Keratinocyte (primary cell): ENCODE measurements at regions not wholly inside any gene's neighbourhood (a gene's known extent, or its start where the extent isn't known, plus 50 kb on each side); places are given as distances from the start of the nearest gene placed in this dataset.

Experiments used
- DNase-seq: peaks from one replicate; pipeline ENCODE4 v3.0.0-alpha.2; 2011; ENCODE audit warnings: low read depth, missing footprints, low spot score
- FAIRE-seq: peaks from 2 replicates; lab custom pipeline; 2011; peaks lifted over from hg19 to GRCh38; lab: Jason Lieb, UNC
- H2AFZ ChIP-seq: 2 replicates; pipeline ENCODE4 v1.6.0; 2012; ENCODE audit warnings: low read length, control low read depth, inconsistent platforms; ENCODE audit not compliant: control insufficient read depth
- H3K27ac ChIP-seq: 2 replicates; pipeline ENCODE4 v1.5.1; 2011; ENCODE audit warnings: low read length; ENCODE audit not compliant: control insufficient read depth, insufficient read depth
- H3K27me3 ChIP-seq: 3 replicates; pipeline ENCODE4 v1.6.0; 2011; ENCODE audit warnings: low read length; ENCODE audit not compliant: control insufficient read depth, insufficient read depth; ENCODE audit errors: extremely low read depth
- H3K36me3 ChIP-seq, 2 experiments: 2 replicates in 1 of 2; 3 replicates in 1 of 2; pipeline ENCODE4 v1.5.1; 2011; ENCODE audit warnings: low read length in 2 of 2, mild to moderate bottlenecking in 1 of 2; ENCODE audit not compliant: control insufficient read depth in 2 of 2, insufficient read depth in 2 of 2; ENCODE audit errors: extremely low read depth in 1 of 2
- H3K4me1 ChIP-seq: 3 replicates; pipeline ENCODE4 v1.5.1; 2011; ENCODE audit warnings: low read length; ENCODE audit not compliant: control insufficient read depth, insufficient read depth; ENCODE audit errors: extremely low read depth
- H3K4me2 ChIP-seq: 3 replicates; pipeline ENCODE4 v1.6.0; 2011; ENCODE audit warnings: low read depth, low read length; ENCODE audit not compliant: control insufficient read depth, insufficient read depth; ENCODE audit errors: extremely low read depth
- H3K4me3 ChIP-seq, 3 experiments: fragments of 200-600 bp in 1 of 3; sonication (generic) in 1 of 3; 2 replicates in 2 of 3; 3 replicates in 1 of 3; pipeline ENCODE4 v1.5.1; 2011 to 2016; ENCODE audit warnings: low read length in 3 of 3, mild to moderate bottlenecking in 3 of 3, control low read depth in 2 of 3, inconsistent platforms in 1 of 3, low read depth in 1 of 3, mixed read lengths in 1 of 3, mixed run types in 1 of 3, moderate library complexity in 1 of 3; ENCODE audit not compliant: control insufficient read depth in 2 of 3, insufficient read depth in 2 of 3; ENCODE audit errors: extremely low read depth in 1 of 3
- H3K79me2 ChIP-seq: 2 replicates; pipeline ENCODE4 v1.6.0; 2012; ENCODE audit warnings: low read length; ENCODE audit not compliant: control insufficient read depth, insufficient read depth
- H3K9ac ChIP-seq: 3 replicates; pipeline ENCODE4 v1.6.0; 2011; ENCODE audit warnings: low read length; ENCODE audit not compliant: control insufficient read depth, insufficient read depth; ENCODE audit errors: extremely low read depth
- H3K9me1 ChIP-seq: 3 replicates; pipeline ENCODE4 v1.6.0; 2011; ENCODE audit warnings: low read length; ENCODE audit not compliant: control insufficient read depth, insufficient read depth; ENCODE audit errors: extremely low read depth
- H3K9me3 ChIP-seq: 2 replicates; pipeline ENCODE4 v1.5.1; 2012; ENCODE audit warnings: low read depth, low read length; ENCODE audit not compliant: control insufficient read depth
- H4K20me1 ChIP-seq: 3 replicates; pipeline ENCODE4 v1.6.0; 2011; ENCODE audit warnings: low read length; ENCODE audit not compliant: control insufficient read depth, insufficient read depth; ENCODE audit errors: extremely low read depth
- EZH2 ChIP-seq: IDR thresholded peaks from one replicate; pipeline ENCODE4 v1.6.1; 2012; ENCODE audit warnings: inconsistent platforms, mild to moderate bottlenecking, low read length, moderate library complexity
- dilution Hi-C: fragments of 300-500 bp; cut with MboI; formaldehyde crosslinking; loops from one replicate; pipeline ENCODE4 v1.7.0; 2020; ENCODE audit warnings: low sequenced_read_pairs; ENCODE audit not compliant: extremely low pct_ligation_motif_present
- TF ChIP-seq, protein P1 (sequence below), 3 experiments: IDR thresholded peaks in 1 of 3; conservative IDR thresholded peaks in 1 of 3; optimal IDR thresholded peaks in 1 of 3; 2 replicates in 2 of 3; 3 replicates in 1 of 3; pipeline versions ENCODE3 to v1.5.1; 2011; ENCODE audit warnings: low read length in 3 of 3, mild to moderate bottlenecking in 3 of 3, moderate library complexity in 2 of 3, control low read depth in 1 of 3, inconsistent platforms in 1 of 3; ENCODE audit not compliant: insufficient read depth in 2 of 3; ENCODE audit errors: extremely low read depth in 1 of 3

DNA sequence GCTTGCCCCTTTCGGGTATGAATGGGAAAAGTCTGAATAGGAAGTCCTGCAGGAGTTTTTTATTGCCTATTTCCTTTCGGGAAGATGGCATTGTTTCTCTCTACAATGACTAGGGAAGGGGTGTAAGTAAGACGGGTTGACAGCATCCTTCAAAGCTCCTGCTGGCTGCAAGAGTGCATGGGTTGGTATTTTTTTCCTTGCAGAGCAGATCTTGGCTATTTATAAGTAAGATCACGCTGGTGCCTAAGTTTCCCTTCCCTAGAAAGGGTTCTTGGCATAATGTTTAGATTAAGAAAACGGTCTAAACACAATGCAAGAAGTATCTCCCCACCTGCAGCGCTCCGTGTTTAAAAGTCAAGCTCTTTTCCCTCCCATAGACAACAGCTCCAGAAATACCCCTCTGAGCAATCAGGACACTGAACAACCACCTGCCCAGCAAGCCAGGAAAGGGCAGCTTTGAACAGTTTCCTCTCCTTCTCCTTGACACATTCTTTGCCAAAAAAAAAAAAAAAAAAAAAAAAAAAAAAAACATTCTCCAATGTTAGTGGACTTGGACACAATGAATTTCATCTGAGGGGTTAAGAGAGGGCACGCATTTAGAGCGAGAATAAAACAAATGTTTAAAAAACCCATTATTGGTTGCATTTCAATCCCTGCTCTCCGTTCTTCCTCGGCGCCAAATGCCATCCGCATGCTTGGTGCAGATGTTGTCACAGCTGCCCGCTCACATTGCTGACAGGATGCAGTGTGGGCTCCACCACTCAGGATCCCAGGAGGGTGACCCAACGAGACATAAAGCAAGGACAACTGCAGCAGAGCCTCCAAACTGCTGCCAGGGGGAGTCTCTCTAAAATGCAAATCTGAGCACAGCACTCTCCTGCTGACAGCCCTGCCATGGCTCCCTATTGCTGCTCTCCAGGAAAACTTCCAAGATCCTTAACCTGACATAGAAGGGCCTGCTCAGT lies 427.4 kb upstream of the MGMT start:
- Histone ChIP-seq H3K4me3 (no peak overlapping the region), H2AFZ (no peak overlapping the region), H3K27ac (no peak overlapping the region), H4K20me1 (no peaks in the 10 kb centered on the region), H3K9ac (no peak overlapping the region), H3K9me3 (no peaks in the 10 kb centered on the region), H3K9me1 (no peaks in the 10 kb centered on the region), H3K4me2 (no peak overlapping the region), H3K36me3 (no peaks in the 10 kb centered on the region), H3K4me1 (peaks cover 3% of the 10 kb centered on the region), H3K27me3 (no peaks in the 10 kb centered on the region), H3K79me2 (no peaks in the 10 kb centered on the region)
- TF ChIP-seq, protein P1, sequence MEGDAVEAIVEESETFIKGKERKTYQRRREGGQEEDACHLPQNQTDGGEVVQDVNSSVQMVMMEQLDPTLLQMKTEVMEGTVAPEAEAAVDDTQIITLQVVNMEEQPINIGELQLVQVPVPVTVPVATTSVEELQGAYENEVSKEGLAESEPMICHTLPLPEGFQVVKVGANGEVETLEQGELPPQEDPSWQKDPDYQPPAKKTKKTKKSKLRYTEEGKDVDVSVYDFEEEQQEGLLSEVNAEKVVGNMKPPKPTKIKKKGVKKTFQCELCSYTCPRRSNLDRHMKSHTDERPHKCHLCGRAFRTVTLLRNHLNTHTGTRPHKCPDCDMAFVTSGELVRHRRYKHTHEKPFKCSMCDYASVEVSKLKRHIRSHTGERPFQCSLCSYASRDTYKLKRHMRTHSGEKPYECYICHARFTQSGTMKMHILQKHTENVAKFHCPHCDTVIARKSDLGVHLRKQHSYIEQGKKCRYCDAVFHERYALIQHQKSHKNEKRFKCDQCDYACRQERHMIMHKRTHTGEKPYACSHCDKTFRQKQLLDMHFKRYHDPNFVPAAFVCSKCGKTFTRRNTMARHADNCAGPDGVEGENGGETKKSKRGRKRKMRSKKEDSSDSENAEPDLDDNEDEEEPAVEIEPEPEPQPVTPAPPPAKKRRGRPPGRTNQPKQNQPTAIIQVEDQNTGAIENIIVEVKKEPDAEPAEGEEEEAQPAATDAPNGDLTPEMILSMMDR (optimal IDR thresholded peaks at IDR 0.05 in 1 of 3, IDR thresholded peaks at IDR 0.05 in 1 of 3, conservative IDR thresholded peaks at IDR 0.05 in 1 of 3; ENCODE audit: extremely low read depth in 1 of 3, insufficient read depth in 2 of 3, low read length in 3 of 3), result no peak
- no peak for TF ChIP-seq EZH2
- dilution Hi-C loops, result no loop called here
- DNase-seq, result no peak
- no peak for FAIRE-seq

- H4K20me1 ChIP-seq, result no peaks in the 10 kb centered on the region
- no peaks in the 10 kb centered on the region for H3K9me1 ChIP-seq
- TF ChIP-seq EZH2, result no peak
- TF ChIP-seq, protein P1 (optimal IDR thresholded peaks at IDR 0.05 in 1 of 3, IDR thresholded peaks at IDR 0.05 in 1 of 3, conservative IDR thresholded peaks at IDR 0.05 in 1 of 3; ENCODE audit: extremely low read depth in 1 of 3, insufficient read depth in 2 of 3, low read length in 3 of 3), result no peak
- FAIRE-seq (no peak), DNase-seq (no peak)
- H3K4me1 ChIP-seq, result peaks cover 2% of the 10 kb centered on the region
- no peak overlapping the region for H3K9ac ChIP-seq
- no peak overlapping the region for H3K4me3 ChIP-seq
- H3K27me3 ChIP-seq, result no peaks in the 10 kb centered on the region
- H3K9me3 ChIP-seq, result no peaks in the 10 kb centered on the region
- no peak overlapping the region for H2AFZ ChIP-seq
- H3K27ac ChIP-seq, result no peak overlapping the region
- H3K36me3 ChIP-seq, result no peaks in the 10 kb centered on the region
- dilution Hi-C loops, result no loop called here
- H3K4me2 ChIP-seq, result no peak overlapping the region
- no peaks in the 10 kb centered on the region for H3K79me2 ChIP-seq
These were observed 426.7 kb upstream of the MGMT start for GRCh38 chr10:129040377-129040776.
